Ishikawa (cell line): ENCODE measurements at regions not wholly inside any gene's neighbourhood (a gene's known extent, or its start where the extent isn't known, plus 50 kb on each side); places are given as distances from the start of the nearest gene placed in this dataset.

Experiments
- CEBPB ChIP-seq: IDR thresholded peaks from 2 replicates; pipeline ENCODE4 v1.6.1; 2012
- CREB1 ChIP-seq: IDR thresholded peaks from 2 replicates; pipeline ENCODE4 v1.6.1; 2012; ENCODE audit warnings: low read depth
- EGR1 ChIP-seq: IDR thresholded peaks from 2 replicates; pipeline ENCODE4 v1.6.1; 2012
- EP300 ChIP-seq: IDR thresholded peaks from 2 replicates; pipeline ENCODE4 v1.6.1; 2012; ENCODE audit warnings: borderline replicate concordance
- FOXM1 ChIP-seq: IDR thresholded peaks from 2 replicates; pipeline ENCODE4 v1.6.1; 2012; ENCODE audit warnings: low read depth, borderline replicate concordance
- MAX ChIP-seq: IDR thresholded peaks from 2 replicates; pipeline ENCODE4 v1.6.1; 2012
- NFIC ChIP-seq: IDR thresholded peaks from 2 replicates; pipeline ENCODE4 v1.6.1; 2012
- RAD21 ChIP-seq: IDR thresholded peaks from 2 replicates; pipeline ENCODE4 v1.6.1; 2012; ENCODE audit warnings: low read depth
- REST ChIP-seq: IDR thresholded peaks from 2 replicates; pipeline ENCODE4 v1.6.1; 2012; ENCODE audit warnings: low read depth, mild to moderate bottlenecking
- TCF12 ChIP-seq: IDR thresholded peaks from 2 replicates; pipeline ENCODE4 v1.6.1; 2012; ENCODE audit warnings: low read depth
- TEAD4 ChIP-seq: IDR thresholded peaks from 2 replicates; pipeline ENCODE4 v1.6.1; 2012
- USF1 ChIP-seq: IDR thresholded peaks from 2 replicates; pipeline ENCODE4 v1.6.1; 2012
- YY1 ChIP-seq: IDR thresholded peaks from 2 replicates; pipeline ENCODE4 v1.6.1; 2012; ENCODE audit warnings: low read depth
- ZBTB7A ChIP-seq: IDR thresholded peaks from 2 replicates; pipeline ENCODE4 v1.6.1; 2012; ENCODE audit warnings: low read depth

GRCh38 chr10:29389493-29389892 lies 100.6 kb downstream of the LYZL1 start:
- TF ChIP-seq EGR1, result no peak
- no peak for TF ChIP-seq MAX
- no peak for TF ChIP-seq ZBTB7A
- TF ChIP-seq REST, result no peak
- TF ChIP-seq FOXM1, result no peak
- TF ChIP-seq TEAD4, result no peak
- TF ChIP-seq EP300, result no peak
- no peak for TF ChIP-seq YY1
- no peak for TF ChIP-seq CREB1
- TF ChIP-seq RAD21, result no peak
- no peak for TF ChIP-seq USF1
- TF ChIP-seq TCF12, result no peak
- TF ChIP-seq NFIC, result no peak

- TF ChIP-seq EP300, result no peak
- TF ChIP-seq USF1, result no peak
- TF ChIP-seq NFIC, result no peak
- TF ChIP-seq EGR1, result no peak
- no peak for TF ChIP-seq CEBPB
- TF ChIP-seq TCF12, result no peak
Observed at GRCh38 chr10:29389935-29390334, 101.1 kb downstream of the LYZL1 start.

- TF ChIP-seq RAD21, result peak; percentile 55
- TF ChIP-seq MAX, result no peak
Observed at GRCh38 chr10:29392376-29393021, 103.6 kb downstream of the LYZL1 start.

- TF ChIP-seq CREB1 (no peak), NFIC (no peak), TEAD4 (no peak), EGR1 (no peak)
Observed at GRCh38 chr10:29394321-29394932, 105.6 kb downstream of the LYZL1 start.

- TF ChIP-seq RAD21, result no peak
- no peak for TF ChIP-seq ZBTB7A
- no peak for TF ChIP-seq MAX
- no peak for TF ChIP-seq FOXM1
- no peak for TF ChIP-seq YY1
- no peak for TF ChIP-seq EP300
- TF ChIP-seq CEBPB, result no peak
- TF ChIP-seq CREB1, result no peak
- TF ChIP-seq REST, result no peak
- no peak for TF ChIP-seq USF1
- no peak for TF ChIP-seq TEAD4
Observed at GRCh38 chr10:29395409-29395808, 106.5 kb downstream of the LYZL1 start.

GRCh38 chr10:29397221-29397620 lies 108.4 kb downstream of the LYZL1 start:
- TF ChIP-seq TCF12, result no peak

GRCh38 chr10:29403208-29403607 lies 114.3 kb downstream of the LYZL1 start:
- TF ChIP-seq YY1 (no peak), TCF12 (no peak), MAX (no peak), FOXM1 (no peak), CEBPB (no peak)
